ENCODE measurements at regions not wholly inside any gene's neighbourhood (a gene's known extent, or its start where the extent isn't known, plus 50 kb on each side); places are given as distances from the start of the nearest gene placed in this dataset.
A peak's percentile ranks its signal among the peaks of the same experiment; 100 is the strongest.
"Not testable (repeated sequence)": the region's sequence is repeated elsewhere in the genome, so short reads cannot be mapped to it uniquely, and the experiment has no call there.

- no peak for DNase-seq (ENCODE audit: low spot score)
Measured at GRCh38 chr18:43735570-43735969, 458.3 kb upstream of the SYT4 start.

- DNase-seq (ENCODE audit: low spot score): no peak
Measured at GRCh38 chr18:43744960-43745745, 467.9 kb upstream of the SYT4 start.

- no peak for DNase-seq (ENCODE audit: low spot score)
Measured at GRCh38 chr18:43751203-43751602, 473.9 kb upstream of the SYT4 start.

GRCh38 chr18:43751835-43752234 is 474.5 kb upstream of the SYT4 start:
- DNase-seq (ENCODE audit: low spot score): no peak

GRCh38 chr18:43757273-43757672 is 480.0 kb upstream of the SYT4 start:
- DNase-seq (ENCODE audit: low spot score): no peak

- no peak for DNase-seq (ENCODE audit: low spot score)
Measured at GRCh38 chr18:43758734-43759133, 481.4 kb upstream of the SYT4 start.

GRCh38 chr18:43760010-43760409 is 482.7 kb upstream of the SYT4 start:
- DNase-seq (ENCODE audit: low spot score): no peak

- no peak for DNase-seq (ENCODE audit: low spot score)
Measured at GRCh38 chr18:43772907-43773306, 495.6 kb upstream of the SYT4 start.

GRCh38 chr18:43774497-43774896 is 497.2 kb upstream of the SYT4 start:
- no peak for DNase-seq (ENCODE audit: low spot score)

- no peak for DNase-seq (ENCODE audit: low spot score)
Measured at GRCh38 chr18:43775591-43775990, 498.3 kb upstream of the SYT4 start.

GRCh38 chr18:43776997-43777396 is 499.7 kb upstream of the SYT4 start:
- no peak for DNase-seq (ENCODE audit: low spot score)

GRCh38 chr18:43777636-43778304 is 500.5 kb upstream of the SYT4 start:
- no peak for DNase-seq (ENCODE audit: low spot score)

- peak; percentile 51 for DNase-seq (ENCODE audit: low spot score)
Measured at GRCh38 chr18:43780782-43781340, 503.6 kb upstream of the SYT4 start.

- no peak for DNase-seq (ENCODE audit: low spot score)
Measured at GRCh38 chr18:43785158-43785557, 507.9 kb upstream of the SYT4 start.

- no peak for DNase-seq (ENCODE audit: low spot score)
Measured at GRCh38 chr18:43786893-43787292, 509.6 kb upstream of the SYT4 start.

GRCh38 chr18:43787721-43788120 is 510.4 kb upstream of the SYT4 start:
- DNase-seq (ENCODE audit: low spot score): not testable (repeated sequence)

- peak; percentile 16 for DNase-seq (ENCODE audit: low spot score)
Measured at GRCh38 chr18:43789234-43790000, 512.1 kb upstream of the SYT4 start.

- DNase-seq (ENCODE audit: low spot score): no peak
Measured at GRCh38 chr18:43793910-43794309, 516.6 kb upstream of the SYT4 start.

- DNase-seq (ENCODE audit: low spot score): no peak
Measured at GRCh38 chr18:43794363-43794762, 517.1 kb upstream of the SYT4 start.

GRCh38 chr18:43797347-43797746 is 520.1 kb upstream of the SYT4 start:
- no peak for DNase-seq (ENCODE audit: low spot score)

- DNase-seq (ENCODE audit: low spot score): no peak
Measured at GRCh38 chr18:43800584-43800983, 523.3 kb upstream of the SYT4 start.

- DNase-seq (ENCODE audit: low spot score): no peak
Measured at GRCh38 chr18:43805646-43806194, 528.4 kb upstream of the SYT4 start.

Data from GM03348 (cell line).